Stimulated activated CD4-positive, alpha-beta T cell treated with anti-CD3 and anti-CD28 coated beads, Interleukin-15, amount 100 ng/mL, for 48 hours (primary cell): ENCODE measurements at regions not wholly inside any gene's neighbourhood (a gene's known extent, or its start where the extent isn't known, plus 50 kb on each side); places are given as distances from the start of the nearest gene placed in this dataset.

ENCODE experiments used
- DNase-seq, 2 donors: peaks; one replicate each; pipeline ENCODE4 v3.0.0-alpha.2; 2020; ENCODE audit warnings: low read depth in 2 of 2

GRCh38 chr18:61080954-61081528 lies 252.2 kb upstream of the CDH20 start:
- no peak for DNase-seq

GRCh38 chr18:61082976-61083630 lies 250.1 kb upstream of the CDH20 start:
- no peak for DNase-seq

GRCh38 chr18:61085036-61085435 lies 248.2 kb upstream of the CDH20 start:
- no peak for DNase-seq

GRCh38 chr18:61085761-61086160 lies 247.5 kb upstream of the CDH20 start:
- no peak for DNase-seq

GRCh38 chr18:61086657-61087056 lies 246.6 kb upstream of the CDH20 start:
- DNase-seq = no peak

GRCh38 chr18:61091379-61091778 lies 241.9 kb upstream of the CDH20 start:
- no peak for DNase-seq

- no peak for DNase-seq
Measured at GRCh38 chr18:61093965-61094364, 239.3 kb upstream of the CDH20 start.

GRCh38 chr18:61096226-61096625 lies 237.0 kb upstream of the CDH20 start:
- no peak for DNase-seq

GRCh38 chr18:61107113-61107512 lies 226.1 kb upstream of the CDH20 start:
- no peak for DNase-seq

- no peak for DNase-seq
Measured at GRCh38 chr18:61108706-61109105, 224.5 kb upstream of the CDH20 start.

- no peak for DNase-seq
Measured at GRCh38 chr18:61123309-61123708, 209.9 kb upstream of the CDH20 start.

GRCh38 chr18:61127714-61128467 lies 205.3 kb upstream of the CDH20 start:
- DNase-seq = no peak

- DNase-seq = no peak
Measured at GRCh38 chr18:61129001-61129400, 204.2 kb upstream of the CDH20 start.

GRCh38 chr18:61132031-61132430 lies 201.2 kb upstream of the CDH20 start:
- no peak for DNase-seq

GRCh38 chr18:61133783-61134182 lies 199.4 kb upstream of the CDH20 start:
- DNase-seq = no peak

GRCh38 chr18:61136711-61137251 lies 196.4 kb upstream of the CDH20 start:
- DNase-seq = no peak

GRCh38 chr18:61141691-61142090 lies 191.5 kb upstream of the CDH20 start:
- no peak for DNase-seq

GRCh38 chr18:61148322-61148721 lies 184.9 kb upstream of the CDH20 start:
- DNase-seq = no peak

GRCh38 chr18:61149786-61150185 lies 183.4 kb upstream of the CDH20 start:
- DNase-seq = no peak

GRCh38 chr18:61153571-61153970 lies 179.7 kb upstream of the CDH20 start:
- no peak for DNase-seq

- no peak for DNase-seq
Measured at GRCh38 chr18:61154866-61155265, 178.4 kb upstream of the CDH20 start.

GRCh38 chr18:61155586-61155985 lies 177.6 kb upstream of the CDH20 start:
- no peak for DNase-seq

GRCh38 chr18:61157451-61157850 lies 175.8 kb upstream of the CDH20 start:
- DNase-seq = no peak
